Amygdala (tissue), 56 donors: ENCODE measurements at regions not wholly inside any gene's neighbourhood (a gene's known extent, or its start where the extent isn't known, plus 50 kb on each side); places are given as distances from the start of the nearest gene placed in this dataset.

Experiments used
- DNase-seq, 56 donors: peaks; one replicate each; lab custom pipeline; 2025; lab: John Stamatoyannopoulos, UW

- no peak for DNase-seq
Observed at GRCh38 chr16:8292271-8292670, 298.0 kb downstream of the TMEM114 start.

- no peak for DNase-seq
Observed at GRCh38 chr16:8286348-8286747, 304.0 kb downstream of the TMEM114 start.

DNA sequence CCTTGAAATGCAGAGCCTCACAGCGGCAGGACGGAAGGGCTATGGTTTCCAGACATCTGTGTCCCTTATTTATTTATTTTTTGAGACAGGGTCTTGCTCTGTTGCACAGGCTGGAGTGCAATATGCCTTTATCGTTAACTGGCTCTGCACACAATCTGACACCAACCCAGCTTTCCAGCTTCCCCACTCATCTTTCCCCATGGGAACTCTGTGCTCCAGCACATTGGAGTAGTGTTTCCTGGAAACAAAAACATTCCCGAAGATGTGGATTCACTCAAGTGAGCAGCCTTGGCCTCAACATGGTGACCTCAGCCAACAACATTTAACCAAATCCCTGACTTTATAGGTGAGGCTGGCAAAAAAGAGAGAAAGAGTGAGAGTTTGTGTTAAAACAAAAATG lies 307.1 kb downstream of the TMEM114 start:
- DNase-seq: no peak

- no peak for DNase-seq
Observed at GRCh38 chr16:8278031-8278580, 312.2 kb downstream of the TMEM114 start.

GRCh38 chr16:8271344-8271743 lies 319.0 kb downstream of the TMEM114 start:
- DNase-seq: no peak

DNA sequence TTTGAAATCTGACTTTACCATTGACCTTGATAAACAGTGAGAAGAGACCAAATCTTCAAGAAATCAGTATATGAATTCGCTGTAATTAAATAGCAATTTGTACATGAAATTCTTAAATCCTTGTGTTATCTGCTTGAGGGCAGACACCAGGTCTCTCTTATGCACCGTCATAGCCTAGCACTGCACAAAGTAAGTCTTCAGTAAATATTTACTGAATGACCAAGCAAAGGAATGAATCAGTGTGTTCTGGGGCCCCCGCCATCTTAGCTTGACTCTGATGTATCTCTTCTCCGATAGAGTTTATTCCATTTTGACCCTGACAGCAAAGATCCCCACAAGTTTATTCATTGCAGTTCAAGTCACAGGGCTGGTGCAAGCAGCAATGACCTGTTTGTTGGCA lies 328.0 kb downstream of the TMEM114 start:
- DNase-seq: no peak

DNA sequence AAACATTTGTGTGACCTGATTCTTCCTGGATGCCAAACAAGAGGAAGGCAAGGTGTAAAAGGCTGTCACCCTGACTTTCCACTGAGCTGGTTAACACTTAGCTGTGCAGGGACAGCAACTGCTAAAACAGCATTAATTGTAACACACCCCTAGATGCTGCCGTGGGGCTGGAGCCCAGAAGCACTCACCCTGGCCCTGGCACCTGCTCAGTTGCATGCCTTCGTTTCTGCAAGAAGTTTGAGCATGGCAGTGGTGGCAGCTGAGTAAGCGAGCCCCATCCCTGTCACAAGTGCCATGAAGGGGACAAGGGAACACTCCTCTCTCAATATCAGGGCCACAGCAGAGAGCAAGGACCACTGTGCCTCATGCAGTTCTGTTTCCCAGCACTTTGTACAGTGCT lies 330.2 kb downstream of the TMEM114 start:
- no peak for DNase-seq

GRCh38 chr16:8258523-8258922 lies 331.8 kb downstream of the TMEM114 start:
- peak in 11 of 56 donors; percentile 0 to 41 (median 13) for DNase-seq

GRCh38 chr16:8257561-8257960 lies 332.8 kb downstream of the TMEM114 start:
- DNase-seq: no peak

DNA sequence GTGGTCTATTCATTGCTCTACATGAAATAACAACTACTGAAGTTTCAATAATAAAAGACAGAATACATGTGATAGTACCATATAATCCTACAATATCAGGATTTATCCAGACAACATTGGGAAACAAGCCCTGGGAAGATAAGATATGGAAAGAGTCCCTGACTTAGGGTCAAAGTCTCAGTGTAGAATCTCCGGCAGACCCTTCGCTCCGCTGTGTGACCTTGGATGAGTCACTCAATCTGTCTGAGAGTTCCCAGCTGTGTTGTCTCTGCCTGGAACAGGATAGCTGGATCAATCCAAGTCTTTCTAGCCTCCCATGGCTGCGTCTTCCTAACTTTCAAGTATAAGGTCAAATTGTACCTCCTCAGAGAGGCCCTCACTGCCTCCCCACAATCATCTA lies 335.9 kb downstream of the TMEM114 start:
- no peak for DNase-seq

DNA sequence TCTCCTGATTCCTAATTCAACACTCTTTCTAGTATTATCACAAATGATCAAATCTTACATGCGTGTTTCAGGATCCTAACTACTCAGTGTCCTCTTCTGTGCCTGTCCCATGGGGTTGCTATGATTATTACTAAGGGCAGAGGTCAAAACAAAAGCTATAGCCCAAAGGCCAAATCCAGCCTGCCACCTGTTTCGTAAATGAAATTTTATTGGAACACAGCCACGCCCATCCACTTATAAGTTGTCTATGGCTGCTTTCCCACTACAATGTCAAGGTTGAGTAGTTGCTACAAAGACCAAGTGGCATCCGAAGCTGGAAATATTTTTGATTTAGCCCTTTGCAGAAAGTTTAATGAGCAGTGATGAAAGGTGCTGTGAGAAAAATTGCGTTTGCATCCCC lies 336.6 kb downstream of the TMEM114 start:
- no peak for DNase-seq

DNA sequence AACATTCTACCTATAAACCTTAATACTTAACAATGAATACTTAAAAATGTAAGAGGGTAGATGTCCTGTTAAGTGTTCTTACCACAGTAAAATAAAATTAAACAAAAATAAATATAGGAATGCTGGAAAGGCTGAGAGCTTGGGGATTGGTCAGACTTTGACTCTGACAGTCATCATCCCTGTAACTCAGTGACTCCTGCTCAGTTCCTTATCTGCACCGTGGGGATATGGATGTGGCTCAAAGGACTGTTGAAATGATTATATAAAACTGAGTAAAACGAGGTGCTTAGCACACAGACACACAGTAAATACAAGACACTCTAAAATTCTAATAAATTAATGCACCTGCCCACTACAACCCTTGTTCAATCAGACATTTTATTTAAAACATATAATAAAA lies 338.6 kb downstream of the TMEM114 start:
- no peak for DNase-seq

- DNase-seq: no peak
Observed at GRCh38 chr16:8251298-8251697, 339.0 kb downstream of the TMEM114 start.

GRCh38 chr16:8247993-8248392 lies 342.3 kb downstream of the TMEM114 start:
- DNase-seq: no peak

- no peak for DNase-seq
Observed at GRCh38 chr16:8243981-8244380, 346.3 kb downstream of the TMEM114 start.

GRCh38 chr16:8241408-8241807 lies 348.9 kb downstream of the TMEM114 start:
- no peak for DNase-seq

- no peak for DNase-seq
Observed at GRCh38 chr16:8239443-8239842, 350.9 kb downstream of the TMEM114 start.

DNA sequence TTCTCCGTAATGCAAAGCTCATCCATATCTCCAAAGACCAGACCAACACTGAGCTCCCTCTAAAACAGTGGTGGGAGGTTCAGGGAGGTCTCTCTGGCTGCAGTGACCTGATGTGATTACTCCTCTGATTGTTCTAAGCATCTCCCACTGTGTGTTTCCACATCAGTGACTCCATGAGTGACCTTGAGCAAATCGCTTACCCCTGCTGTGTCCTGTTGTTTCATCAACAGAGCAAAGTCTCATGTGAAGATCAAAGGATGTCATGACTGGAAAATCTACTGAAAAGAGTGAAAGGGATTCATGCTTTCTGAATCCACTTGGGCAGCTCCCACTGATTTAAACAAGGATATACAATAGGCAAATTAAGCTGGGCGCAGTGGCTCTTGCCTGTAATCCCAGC lies 352.9 kb downstream of the TMEM114 start:
- DNase-seq: no peak

DNA sequence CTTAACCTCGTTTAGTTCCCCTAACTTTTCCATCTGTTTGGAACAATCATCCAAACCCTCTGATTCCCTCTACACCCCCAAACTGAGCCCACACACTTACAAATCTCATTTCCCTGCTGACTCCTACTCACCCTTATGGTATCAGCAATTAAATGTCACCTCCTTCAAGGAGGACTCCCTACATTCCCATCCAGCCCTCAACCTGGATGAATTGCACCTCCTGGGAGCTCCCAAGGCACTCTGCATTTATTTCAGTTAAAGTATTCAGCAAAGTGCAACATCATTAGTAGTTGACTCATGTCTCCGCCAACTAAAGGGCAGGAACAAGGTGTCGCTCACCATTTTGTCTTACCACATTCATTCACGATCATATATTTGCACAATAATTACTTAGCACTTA lies 353.5 kb downstream of the TMEM114 start:
- no peak for DNase-seq

GRCh38 chr16:8230497-8230896 lies 359.8 kb downstream of the TMEM114 start:
- peak in 2 of 56 donors; percentile 0 for DNase-seq

GRCh38 chr16:8229011-8229520 lies 361.2 kb downstream of the TMEM114 start:
- DNase-seq: no peak

- no peak for DNase-seq
Observed at GRCh38 chr16:8217201-8217600, 373.1 kb downstream of the TMEM114 start.

- DNase-seq: no peak
Observed at GRCh38 chr16:8204769-8205168, 385.5 kb downstream of the TMEM114 start.
